ENCODE measurements at regions not wholly inside any gene's neighbourhood (a gene's known extent, or its start where the extent isn't known, plus 50 kb on each side); places are given as distances from the start of the nearest gene placed in this dataset.
A peak's percentile ranks its signal among the peaks of the same experiment; 100 is the strongest.

DNA sequence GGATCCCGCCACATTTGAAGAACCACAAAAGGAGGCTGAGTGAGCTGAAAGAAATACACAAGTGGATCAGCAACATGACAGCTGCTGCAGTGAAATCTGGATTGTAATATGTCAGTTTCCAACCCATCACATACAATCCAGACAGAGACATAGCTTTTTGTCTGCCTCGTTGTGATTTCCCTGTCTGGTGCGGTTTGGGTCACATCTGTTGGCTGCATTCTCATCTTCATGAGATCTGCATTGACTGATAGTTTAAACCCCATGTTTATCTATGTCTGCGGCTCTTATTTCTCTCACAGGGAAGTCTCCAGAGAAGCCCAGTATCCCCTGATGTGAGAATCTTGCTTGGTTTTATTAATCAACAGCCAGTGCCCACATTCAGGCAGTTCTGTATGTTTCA lies 403.1 kb upstream of the ZNF608 start:
- no peak for DNase-seq

DNA sequence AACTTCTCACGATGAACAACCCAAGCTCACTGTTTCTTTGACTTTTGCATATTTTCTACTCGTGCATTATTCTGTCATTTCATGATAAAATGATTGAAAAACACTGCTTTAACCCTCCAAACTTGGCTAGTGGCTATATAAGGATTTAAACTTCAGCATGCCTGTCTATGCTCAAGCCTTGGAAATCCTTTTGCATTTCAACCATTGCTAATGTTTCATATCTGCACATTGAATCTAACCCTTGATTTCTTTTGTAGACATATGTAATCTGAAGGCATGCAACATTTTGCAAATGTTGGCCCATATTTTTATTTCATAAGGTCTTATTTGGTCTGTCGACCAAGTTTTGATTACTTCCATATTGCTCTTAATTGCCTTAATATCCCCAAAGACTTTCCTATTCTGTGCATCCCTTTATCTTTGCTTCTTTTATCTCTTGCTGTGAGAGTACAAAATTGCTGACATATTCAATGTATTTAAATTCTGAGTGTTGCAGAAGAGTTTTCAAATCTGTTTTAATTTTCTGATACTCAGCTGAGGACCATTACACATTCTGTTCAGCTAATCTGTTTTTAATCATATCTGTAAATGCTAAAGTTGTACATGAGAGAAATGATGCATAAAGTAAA lies 403.7 kb upstream of the ZNF608 start:
- no peak for DNase-seq

DNA sequence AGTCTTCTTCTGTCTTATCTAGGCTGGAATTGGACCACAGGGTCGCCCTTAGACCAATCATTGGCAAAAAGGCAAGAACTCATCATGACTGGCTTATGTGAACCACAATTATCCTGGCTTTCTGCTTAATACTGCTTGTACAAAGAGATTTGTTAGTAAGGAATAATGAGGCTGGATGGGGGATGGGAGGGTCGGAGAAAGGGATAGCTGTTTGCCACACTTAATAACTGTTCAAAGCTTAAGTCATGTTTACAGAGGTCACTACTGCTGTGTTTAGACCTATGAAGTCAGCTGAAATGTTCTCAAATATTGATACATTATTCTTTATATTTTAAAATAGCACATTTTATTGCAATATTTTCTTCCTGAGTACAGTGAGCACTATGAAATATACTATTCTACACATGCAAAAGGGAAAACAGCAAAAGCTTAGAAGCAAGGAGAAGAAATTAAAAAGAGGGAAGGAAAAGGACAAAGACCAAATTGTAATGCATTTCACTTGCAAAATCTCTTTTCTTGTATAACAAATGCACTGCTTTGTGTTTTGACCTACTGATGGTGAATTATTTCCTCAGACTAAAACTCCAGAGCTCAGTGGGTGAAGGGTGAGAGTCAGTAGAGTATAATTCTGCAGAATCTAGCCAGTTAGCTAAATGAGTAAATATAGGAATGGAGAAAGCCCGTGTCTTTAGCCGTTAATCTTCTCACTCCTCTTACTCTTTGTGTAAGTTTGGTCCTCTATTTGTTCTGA lies 404.9 kb upstream of the ZNF608 start:
- no peak for DNase-seq

DNA sequence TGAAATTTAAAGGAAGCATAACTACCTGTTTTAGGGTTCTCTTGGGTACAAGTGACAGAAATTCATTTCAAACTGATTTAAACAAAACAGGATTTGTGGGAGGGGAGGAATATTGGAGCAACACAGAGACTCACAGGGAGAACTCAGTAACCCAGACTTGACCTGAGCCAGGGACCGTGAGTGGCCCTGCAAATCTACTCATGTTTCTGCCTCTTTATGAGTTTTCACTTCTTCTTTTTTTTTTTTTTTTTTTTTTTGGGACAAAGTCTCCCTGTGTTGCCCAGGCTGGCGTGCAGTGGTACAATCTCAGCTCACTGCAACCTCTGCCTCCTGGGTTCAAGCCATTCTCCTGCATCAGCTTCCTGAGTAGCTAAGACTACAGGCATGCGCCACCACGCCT lies 405.6 kb upstream of the ZNF608 start:
- no peak for DNase-seq

DNA sequence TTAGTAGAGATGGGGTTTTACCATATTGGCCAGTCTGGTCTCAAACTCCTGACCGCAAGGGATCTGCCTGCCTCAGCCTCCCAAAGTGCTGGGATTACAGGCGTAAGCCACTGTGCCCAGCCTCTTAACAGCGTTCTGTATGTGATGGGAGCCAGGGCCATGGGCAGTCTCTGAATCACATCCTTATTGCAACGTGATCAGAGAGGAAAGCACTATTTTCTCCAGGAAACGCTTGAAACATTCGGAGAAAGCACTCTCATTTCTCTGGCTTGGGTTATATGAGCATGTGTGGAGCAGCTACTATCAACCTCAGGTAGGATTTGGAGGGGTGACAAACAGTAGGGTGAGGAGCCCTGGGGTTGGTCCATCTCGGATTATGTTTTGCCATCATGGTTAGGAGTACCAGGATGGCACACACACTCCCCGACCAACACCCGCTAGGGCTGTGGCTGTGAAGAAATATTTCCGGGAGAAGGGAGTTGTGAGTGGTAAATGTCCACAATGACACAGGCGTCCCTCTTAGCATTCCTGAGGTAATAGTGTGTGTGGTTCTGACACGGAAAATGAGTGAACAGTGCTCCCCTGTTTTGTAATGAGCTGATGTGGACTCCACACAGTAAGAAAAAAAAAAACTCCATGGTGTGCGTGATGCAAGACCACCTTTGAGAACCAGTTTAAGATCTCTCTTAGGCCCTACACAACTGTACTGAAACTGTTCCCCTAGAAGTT lies 406.2 kb upstream of the ZNF608 start:
- DNase-seq = no peak

DNA sequence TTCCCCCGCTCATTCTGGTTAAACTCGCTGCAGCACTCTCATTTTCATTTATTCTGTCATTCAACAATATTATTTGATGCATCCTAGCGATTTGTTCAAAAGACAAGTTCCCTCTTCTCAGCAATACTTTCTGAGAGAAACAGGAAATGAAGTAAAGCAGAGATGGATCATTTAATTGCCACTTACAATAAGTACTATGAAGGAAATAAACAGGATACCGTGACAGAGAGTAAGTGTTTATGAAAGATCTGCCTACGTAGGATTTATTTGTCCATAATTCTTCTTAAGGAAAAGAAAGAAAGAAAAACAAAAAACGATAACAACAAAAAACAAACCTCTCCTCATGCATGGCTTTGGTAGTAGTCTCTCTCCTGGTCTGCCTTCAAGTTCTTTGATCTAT lies 406.8 kb upstream of the ZNF608 start:
- DNase-seq = no peak

DNA sequence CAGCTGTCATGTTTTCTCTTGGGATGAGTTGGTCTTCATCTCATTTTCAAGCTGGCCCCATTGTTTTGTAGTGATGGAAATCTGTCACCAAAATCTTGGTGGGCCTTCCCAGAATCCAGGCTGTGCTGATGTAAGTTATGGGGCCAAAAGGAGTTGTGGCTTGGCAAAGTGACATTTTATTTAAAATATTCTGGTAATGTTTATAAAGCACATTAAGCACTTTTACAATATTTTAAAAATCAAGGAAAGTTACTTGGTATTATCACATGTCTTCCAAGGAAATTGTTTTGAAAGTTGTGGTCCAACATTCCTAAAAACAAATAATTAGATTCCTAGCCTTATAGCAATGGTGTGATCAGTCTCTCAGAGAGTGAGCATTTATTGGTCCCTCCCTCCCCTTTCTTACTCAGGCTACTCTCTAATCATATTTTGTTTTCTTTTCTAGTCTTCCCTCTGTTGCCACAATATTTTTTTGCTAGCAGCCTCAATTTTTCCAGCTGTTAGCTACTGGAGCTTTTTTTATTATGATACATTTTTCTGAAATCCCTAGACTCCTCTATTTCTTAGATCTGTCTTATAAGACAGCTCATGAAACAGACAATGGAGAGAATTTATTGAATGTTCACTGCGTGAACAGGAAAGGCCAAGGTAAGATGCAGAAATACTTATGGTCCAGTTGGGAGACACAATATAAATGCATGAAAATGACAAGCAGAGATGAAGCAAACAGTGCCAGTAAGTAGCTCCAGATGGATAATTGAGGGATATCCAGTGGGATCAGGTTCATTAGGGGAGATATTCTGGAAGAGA lies 408.1 kb upstream of the ZNF608 start:
- no peak for DNase-seq

DNA sequence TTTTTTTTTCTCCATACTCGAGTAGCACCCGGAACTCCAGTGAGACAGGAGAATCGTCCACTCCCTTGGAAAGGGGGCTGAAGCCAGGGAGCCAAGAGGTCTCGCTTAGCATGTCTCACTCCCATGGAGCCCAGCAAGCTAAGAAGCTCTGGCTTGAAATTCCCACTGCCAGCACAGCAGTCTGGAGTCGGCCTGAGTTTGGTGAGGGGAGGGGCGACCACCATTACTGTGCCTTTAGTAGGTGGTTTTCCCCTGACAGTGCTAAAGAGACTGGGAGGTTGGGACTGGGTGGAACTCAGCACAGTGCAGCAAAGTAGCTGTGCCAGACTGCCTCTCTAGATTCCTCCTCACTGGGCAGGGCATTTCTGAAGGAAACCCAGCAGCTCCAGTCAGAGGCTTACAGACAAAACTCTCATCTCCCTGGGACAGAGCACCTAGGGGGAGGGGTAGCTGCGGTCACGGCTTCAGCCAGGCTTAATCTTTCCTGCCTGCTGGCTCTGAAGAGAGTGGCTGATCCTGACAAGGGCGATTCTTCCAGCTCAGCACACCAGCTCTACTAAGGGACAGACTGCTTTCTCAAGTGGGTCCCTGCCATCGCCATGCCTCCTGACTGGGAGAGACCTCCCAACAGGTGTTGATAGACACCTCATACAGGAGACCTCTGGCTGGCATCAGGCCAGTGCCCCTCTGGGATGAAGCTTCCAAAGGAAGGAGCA lies 414.5 kb upstream of the ZNF608 start:
- DNase-seq = no peak

DNA sequence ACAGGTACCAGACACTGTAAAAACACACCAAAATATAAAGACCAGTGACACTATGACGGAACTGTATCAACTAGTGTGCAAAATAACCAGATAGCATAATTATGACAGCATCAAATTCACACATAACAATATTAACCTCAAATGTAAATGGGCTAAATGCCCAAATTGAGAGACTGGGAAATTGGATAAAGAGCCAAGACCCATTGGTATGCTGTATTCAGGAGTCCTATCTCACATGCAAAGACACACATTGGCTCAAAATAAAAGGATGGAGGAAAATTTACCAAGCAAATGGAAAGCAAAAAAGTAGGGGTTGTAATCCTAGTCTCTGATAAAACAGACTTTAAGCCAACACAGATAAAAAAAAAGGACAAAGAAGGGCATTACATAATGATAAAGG lies 416.3 kb upstream of the ZNF608 start:
- DNase-seq = no peak

DNA sequence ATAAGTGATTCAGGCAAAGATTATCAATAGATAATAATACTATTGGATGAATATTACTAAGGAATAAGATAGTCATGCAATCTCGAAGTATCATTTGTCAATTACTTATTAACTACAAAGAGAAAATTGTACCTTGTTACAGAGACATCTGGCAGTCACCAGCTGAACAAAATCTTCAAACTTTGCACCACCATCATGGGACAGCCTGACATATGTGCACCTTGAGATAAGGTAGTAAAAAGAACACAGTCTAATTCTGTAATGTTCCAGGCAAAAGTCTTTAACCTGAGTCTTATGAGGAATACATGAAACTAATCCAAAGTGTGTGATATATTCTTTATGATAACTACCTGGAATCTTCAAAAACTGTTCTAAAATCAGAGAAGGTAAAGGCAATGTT lies 423.0 kb upstream of the ZNF608 start:
- no peak for DNase-seq

DNA sequence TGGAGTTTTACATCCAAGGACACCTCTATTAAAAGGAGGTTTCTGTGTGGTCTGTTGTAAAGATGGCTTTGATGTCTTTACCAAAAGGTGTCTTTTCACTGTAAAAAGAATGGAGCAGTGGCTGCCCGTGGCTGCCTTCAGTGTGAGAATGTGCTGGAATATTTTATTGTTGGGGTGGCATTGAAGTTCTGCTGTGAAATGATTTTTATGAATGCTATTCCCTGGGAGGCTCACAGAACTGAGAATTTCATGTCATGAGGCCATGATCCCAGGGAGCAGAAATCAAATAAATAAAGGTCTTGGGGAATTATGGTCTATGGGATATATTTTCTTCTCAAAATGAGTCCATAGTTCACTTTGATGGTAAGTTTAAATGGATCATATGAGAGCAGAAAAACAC lies 425.2 kb upstream of the ZNF608 start:
- DNase-seq = no peak

DNA sequence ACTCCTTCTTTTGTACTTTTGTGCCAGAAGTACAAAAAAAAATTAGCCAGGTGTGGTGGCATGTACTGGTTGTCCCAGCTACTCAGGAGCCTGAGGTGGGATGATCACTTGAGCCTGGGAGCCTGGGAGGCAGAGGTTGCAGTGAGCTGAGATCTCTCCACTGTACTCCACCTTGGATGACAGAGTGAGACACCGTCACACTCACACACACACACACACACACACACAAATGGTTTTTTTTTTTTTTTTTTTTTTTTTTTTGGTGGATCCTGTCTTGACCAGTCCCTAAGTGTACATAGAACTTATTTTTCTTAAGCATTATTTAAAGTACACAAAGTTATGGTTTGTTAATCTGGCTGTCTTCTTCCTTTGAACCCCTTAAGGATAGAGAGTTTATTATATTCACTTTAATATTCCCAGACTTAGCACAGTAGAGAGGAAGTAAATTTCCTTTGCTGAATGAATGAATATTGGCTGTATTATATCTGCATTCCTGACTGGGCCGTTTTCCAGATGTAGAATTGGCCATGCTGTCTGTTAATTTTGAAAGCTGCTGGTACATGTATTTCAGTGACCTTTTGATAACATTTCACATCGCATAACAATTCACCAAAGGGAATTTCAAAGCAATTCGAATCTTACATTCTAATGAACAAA lies 429.0 kb upstream of the ZNF608 start:
- DNase-seq = no peak

DNA sequence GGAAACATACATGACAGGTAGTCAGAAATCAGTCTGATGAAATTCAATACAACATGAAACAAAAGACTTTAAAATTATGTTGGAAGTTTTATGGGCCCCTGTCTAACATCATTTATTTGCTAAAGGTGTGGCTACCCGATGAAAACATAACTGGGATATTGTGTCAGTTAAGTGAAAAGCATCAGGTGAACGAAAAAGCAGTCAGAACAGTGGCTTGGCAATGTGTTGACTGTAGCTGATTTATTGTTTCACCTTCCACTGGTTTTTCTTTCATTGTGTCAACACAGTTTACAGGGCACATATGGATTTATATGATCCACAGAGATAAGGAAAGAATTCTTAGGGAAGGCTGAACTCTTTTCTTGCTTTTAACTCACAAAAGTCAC lies 429.6 kb upstream of the ZNF608 start:
- DNase-seq = peak in 1 of 2 experiments; percentile 11

DNA sequence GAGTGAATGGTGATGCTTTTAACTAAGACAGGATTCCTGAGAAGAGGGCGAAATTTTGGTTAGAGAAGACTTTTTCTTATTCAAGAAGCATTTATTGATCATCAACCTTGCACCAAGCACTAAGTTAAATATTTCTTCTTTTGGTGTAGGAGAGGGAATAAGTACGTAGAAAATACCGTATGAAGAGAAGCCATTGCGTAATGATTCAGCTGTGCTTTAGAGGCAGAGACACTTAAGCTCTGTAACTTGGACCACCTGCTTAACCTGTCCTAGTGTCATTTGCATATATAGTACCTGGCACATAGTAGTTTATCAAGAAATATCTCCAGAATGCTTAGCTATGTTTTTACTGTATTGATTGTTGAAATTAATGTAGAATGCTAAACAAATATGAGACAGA lies 430.9 kb upstream of the ZNF608 start:
- DNase-seq = no peak

DNA sequence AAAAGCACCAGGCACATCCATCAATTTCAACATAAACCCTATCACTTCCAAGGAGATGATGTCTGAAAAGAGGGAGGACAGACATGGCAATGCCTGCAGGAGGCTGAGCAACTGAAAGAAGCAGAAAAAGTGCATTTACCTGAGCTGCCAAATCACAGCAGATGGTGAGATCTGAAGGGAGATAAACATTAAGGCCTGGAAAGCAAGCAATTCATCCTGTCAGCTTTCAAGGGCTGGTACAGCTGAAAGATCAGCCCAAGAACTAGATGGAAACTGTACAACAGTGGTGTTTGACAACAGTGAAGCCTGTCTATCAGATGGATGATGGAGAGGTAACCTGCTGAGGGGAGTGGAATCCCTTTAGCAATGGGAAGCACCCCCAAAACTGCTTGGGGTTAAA lies 433.2 kb upstream of the ZNF608 start:
- no peak for DNase-seq

DNA sequence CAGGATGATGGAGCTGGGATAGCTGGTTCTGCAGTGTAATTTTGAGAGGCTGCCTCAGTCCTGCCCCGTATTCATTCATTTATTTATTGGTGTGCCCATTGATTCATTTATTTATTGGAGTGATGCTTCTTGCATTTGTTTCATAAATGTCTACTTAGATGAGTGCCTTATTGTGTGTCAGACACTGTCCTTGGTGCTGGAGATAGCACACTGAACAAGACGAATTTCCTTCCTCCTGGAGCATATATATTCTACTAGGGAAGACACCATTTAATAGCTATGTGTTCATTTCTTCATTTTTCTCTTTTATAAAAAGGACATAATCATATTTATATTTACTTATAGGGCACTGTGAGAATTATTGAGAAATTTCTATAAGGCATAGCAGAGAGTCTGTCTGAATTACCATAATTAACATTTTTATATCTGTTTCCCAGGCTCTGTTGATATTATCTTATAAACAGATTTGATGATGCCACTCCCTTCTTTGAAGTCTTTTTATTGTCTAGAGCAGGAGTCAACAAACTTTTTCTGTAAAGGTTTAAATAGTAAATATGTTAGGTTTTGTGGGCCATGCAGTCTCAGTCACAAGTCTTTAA lies 433.9 kb upstream of the ZNF608 start:
- DNase-seq = no peak

DNA sequence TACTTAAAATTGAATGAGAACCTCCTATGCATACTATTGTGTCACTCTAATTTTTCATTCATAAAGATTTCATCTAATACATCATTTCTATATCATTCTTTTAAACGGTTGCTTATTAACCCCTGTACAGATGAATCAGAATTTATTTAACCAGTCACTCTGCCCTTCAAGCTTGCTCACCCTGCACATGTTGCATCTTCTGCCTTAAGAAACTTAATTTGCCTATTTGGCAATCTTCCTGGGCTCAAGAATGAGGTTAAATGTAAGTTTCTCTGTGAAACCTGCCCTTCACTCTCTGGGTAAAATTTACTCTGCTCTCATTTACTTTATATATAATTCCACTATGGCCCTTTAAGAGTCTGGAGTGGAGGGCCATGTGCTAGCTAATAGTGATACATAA lies 434.7 kb upstream of the ZNF608 start:
- no peak for DNase-seq

DNA sequence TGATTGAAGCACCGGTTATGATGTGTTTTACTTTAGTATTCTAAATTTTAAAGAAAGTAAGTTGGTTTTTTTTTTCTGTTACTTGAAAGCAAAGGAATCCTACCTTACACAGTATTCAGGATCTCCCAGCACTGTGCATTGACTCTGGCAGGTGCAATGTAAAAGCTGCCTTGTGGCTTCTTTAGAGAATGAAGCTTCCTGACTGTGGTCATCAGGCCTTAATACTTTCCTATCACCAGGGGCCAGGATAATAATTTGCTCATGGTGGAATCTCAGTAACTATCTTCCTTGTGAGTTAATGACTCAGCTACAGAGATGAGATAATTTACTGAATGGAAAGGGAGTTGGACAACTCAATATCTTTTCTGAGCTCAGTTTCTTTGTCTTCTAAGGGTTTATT lies 435.5 kb upstream of the ZNF608 start:
- no peak for DNase-seq

DNA sequence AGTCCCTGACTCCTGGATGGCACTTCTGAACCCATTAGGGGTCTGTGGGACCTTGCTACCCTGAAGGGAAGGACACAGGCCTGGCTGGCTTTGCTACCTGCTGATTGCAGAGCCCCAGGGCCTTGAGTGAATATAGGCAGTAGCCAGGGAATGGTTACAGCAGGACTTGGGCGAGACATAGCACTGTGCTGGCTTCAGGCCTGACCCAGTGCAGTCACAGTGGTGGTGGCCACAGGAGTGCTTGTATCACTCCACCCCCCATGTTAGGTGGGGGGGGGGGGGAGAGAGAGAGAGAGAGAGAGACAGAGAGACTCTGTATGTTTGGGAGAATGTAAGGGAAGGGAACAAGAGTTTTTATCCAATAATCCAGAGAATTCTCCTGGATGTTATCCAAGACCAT lies 439.3 kb upstream of the ZNF608 start:
- DNase-seq = no peak

DNA sequence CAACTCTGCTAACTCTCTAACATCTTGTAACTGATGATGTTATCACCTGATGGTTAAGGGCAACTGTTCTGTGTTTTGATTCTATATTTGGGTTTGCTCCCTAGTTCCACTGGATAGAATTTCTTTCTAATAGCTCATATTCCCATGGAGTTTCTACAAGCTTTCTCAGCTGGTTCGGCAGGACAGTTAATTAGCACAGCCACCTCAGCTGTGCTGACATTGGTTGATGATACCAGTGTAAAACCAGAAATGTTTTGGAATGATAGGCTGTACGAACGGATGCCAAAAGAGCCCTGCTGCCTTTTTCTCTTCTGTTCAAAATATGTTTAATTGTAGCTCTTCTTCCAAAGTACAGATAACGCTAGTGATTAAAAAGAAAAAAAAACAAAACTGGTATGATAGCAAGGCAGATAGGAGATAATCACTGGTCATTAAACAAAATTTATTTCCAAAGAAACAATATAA lies 440.5 kb upstream of the ZNF608 start:
- peak in 1 of 2 experiments; percentile 22 for DNase-seq

DNA sequence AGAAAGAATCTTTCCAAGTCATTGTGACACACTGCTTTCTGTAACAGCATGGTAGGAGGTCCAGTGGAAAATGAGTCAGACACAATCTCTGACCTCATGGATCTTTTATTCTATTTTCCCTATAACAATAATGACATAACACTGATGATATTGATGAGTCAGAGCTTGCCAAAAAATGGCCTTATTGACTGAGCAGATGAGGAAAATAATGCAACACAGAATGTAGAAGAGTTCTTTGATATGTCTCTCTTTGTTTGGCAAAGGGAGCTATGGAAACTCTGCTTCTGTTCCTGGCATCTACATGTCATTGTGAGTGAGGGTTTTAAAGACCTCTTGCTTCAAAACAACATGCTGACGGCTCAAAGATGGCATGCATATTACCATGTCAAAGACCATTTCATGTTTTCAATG lies 443.1 kb upstream of the ZNF608 start:
- no peak for DNase-seq
